Neuron (in vitro differentiated cells): ENCODE measurements at regions not wholly inside any gene's neighbourhood (a gene's known extent, or its start where the extent isn't known, plus 50 kb on each side); places are given as distances from the start of the nearest gene placed in this dataset.
"Not testable (repeated sequence)": the region's sequence is repeated elsewhere in the genome, so short reads cannot be mapped to it uniquely, and the experiment has no call there.

Source experiments
- H2AFZ ChIP-seq: one replicate; pipeline ENCODE4 v1.6.1; 2013; ENCODE audit warnings: low read depth, mild to moderate bottlenecking, inconsistent platforms, low read length, moderate library complexity
- H3K27me3 ChIP-seq: one replicate; pipeline ENCODE4 v1.6.1; 2013; ENCODE audit warnings: low read length; ENCODE audit not compliant: insufficient read depth
- H3K36me3 ChIP-seq: one replicate; pipeline ENCODE4 v1.6.1; 2013; ENCODE audit warnings: low read length; ENCODE audit not compliant: insufficient read depth
- H3K4me1 ChIP-seq: one replicate; pipeline ENCODE4 v1.6.1; 2013; ENCODE audit warnings: low read length; ENCODE audit not compliant: insufficient read depth
- H3K4me3 ChIP-seq: 2 replicates; pipeline ENCODE4 v1.5.1; 2013; ENCODE audit warnings: mild to moderate bottlenecking, low read length, moderate library complexity
- H3K9me3 ChIP-seq: one replicate; pipeline ENCODE4 v1.6.1; 2013; ENCODE audit warnings: low read length

- not testable (repeated sequence) for H3K4me3 ChIP-seq, H3K27me3 ChIP-seq, H3K9me3 ChIP-seq, H3K36me3 ChIP-seq, H3K4me1 ChIP-seq, H2AFZ ChIP-seq
These were observed 111.8 kb upstream of the XPO1 start for GRCh38 chr2:61649946-61650345.

- no peaks in the 10 kb centered on the region for H3K36me3 ChIP-seq
- H3K9me3 ChIP-seq: no peaks in the 10 kb centered on the region
- no peaks in the 10 kb centered on the region for H3K4me1 ChIP-seq
- H3K27me3 ChIP-seq: no peaks in the 10 kb centered on the region
- H2AFZ ChIP-seq: no peak overlapping the region
- no peak overlapping the region for H3K4me3 ChIP-seq
These were observed 110.9 kb upstream of the XPO1 start for GRCh38 chr2:61649021-61649420.

- no peak overlapping the region for H3K4me3 ChIP-seq
- H2AFZ ChIP-seq: no peak overlapping the region
- H3K9me3 ChIP-seq: no peaks in the 10 kb centered on the region
- H3K36me3 ChIP-seq: no peaks in the 10 kb centered on the region
- no peaks in the 10 kb centered on the region for H3K4me1 ChIP-seq
- H3K27me3 ChIP-seq: no peaks in the 10 kb centered on the region
These were observed 108.9 kb upstream of the XPO1 start for GRCh38 chr2:61647044-61647443.

- H3K27me3 ChIP-seq: no peaks in the 10 kb centered on the region
- H3K4me1 ChIP-seq: no peaks in the 10 kb centered on the region
- no peaks in the 10 kb centered on the region for H3K9me3 ChIP-seq
- no peak overlapping the region for H3K4me3 ChIP-seq
- no peak overlapping the region for H2AFZ ChIP-seq
- H3K36me3 ChIP-seq: no peaks in the 10 kb centered on the region
These were observed 107.8 kb upstream of the XPO1 start for GRCh38 chr2:61645911-61646310.

GRCh38 chr2:61643153-61643552, 105.0 kb upstream of the XPO1 start:
- H2AFZ ChIP-seq, H3K9me3 ChIP-seq, H3K36me3 ChIP-seq, H3K4me1 ChIP-seq, H3K27me3 ChIP-seq, H3K4me3 ChIP-seq: not testable (repeated sequence)

GRCh38 chr2:61640406-61640805, 102.2 kb upstream of the XPO1 start:
- Histone ChIP-seq H3K4me3 (no peak overlapping the region), H3K36me3 (no peaks in the 10 kb centered on the region), H2AFZ (no peak overlapping the region), H3K4me1 (no peaks in the 10 kb centered on the region), H3K27me3 (no peaks in the 10 kb centered on the region), H3K9me3 (no peaks in the 10 kb centered on the region)

GRCh38 chr2:61639721-61640120, 101.6 kb upstream of the XPO1 start:
- H3K4me3 ChIP-seq: no peak overlapping the region
- no peaks in the 10 kb centered on the region for H3K36me3 ChIP-seq
- H3K27me3 ChIP-seq: no peaks in the 10 kb centered on the region
- H2AFZ ChIP-seq: no peak overlapping the region
- no peaks in the 10 kb centered on the region for H3K4me1 ChIP-seq
- no peaks in the 10 kb centered on the region for H3K9me3 ChIP-seq

GRCh38 chr2:61636686-61637085, 98.5 kb upstream of the XPO1 start:
- no peak overlapping the region for H3K4me3 ChIP-seq
- H3K27me3 ChIP-seq: no peaks in the 10 kb centered on the region
- H2AFZ ChIP-seq: no peak overlapping the region
- no peaks in the 10 kb centered on the region for H3K4me1 ChIP-seq
- no peaks in the 10 kb centered on the region for H3K9me3 ChIP-seq
- no peaks in the 10 kb centered on the region for H3K36me3 ChIP-seq

GRCh38 chr2:61634512-61634911, 96.4 kb upstream of the XPO1 start:
- Histone ChIP-seq H3K36me3 (no peaks in the 10 kb centered on the region), H2AFZ (no peak overlapping the region), H3K4me1 (no peaks in the 10 kb centered on the region), H3K4me3 (no peak overlapping the region), H3K27me3 (no peaks in the 10 kb centered on the region), H3K9me3 (no peaks in the 10 kb centered on the region)

- no peak overlapping the region for H2AFZ ChIP-seq
- H3K4me3 ChIP-seq: no peak overlapping the region
- H3K9me3 ChIP-seq: no peaks in the 10 kb centered on the region
- no peaks in the 10 kb centered on the region for H3K27me3 ChIP-seq
- no peaks in the 10 kb centered on the region for H3K4me1 ChIP-seq
- no peaks in the 10 kb centered on the region for H3K36me3 ChIP-seq
These were observed 95.1 kb upstream of the XPO1 start for GRCh38 chr2:61633250-61633649.

- no peaks in the 10 kb centered on the region for H3K9me3 ChIP-seq
- no peaks in the 10 kb centered on the region for H3K27me3 ChIP-seq
- no peaks in the 10 kb centered on the region for H3K36me3 ChIP-seq
- no peaks in the 10 kb centered on the region for H3K4me1 ChIP-seq
- no peak overlapping the region for H3K4me3 ChIP-seq
- no peak overlapping the region for H2AFZ ChIP-seq
These were observed 94.4 kb upstream of the XPO1 start for GRCh38 chr2:61632276-61633169.

- H3K4me3 ChIP-seq: no peak overlapping the region
- no peaks in the 10 kb centered on the region for H3K9me3 ChIP-seq
These were observed 93.2 kb upstream of the XPO1 start for GRCh38 chr2:61631321-61631720.

GRCh38 chr2:61626827-61627226, 88.7 kb upstream of the XPO1 start:
- Histone ChIP-seq H3K36me3 (no peaks in the 10 kb centered on the region), H3K27me3 (no peaks in the 10 kb centered on the region), H3K4me3 (no peak overlapping the region), H3K9me3 (no peaks in the 10 kb centered on the region), H3K4me1 (no peaks in the 10 kb centered on the region), H2AFZ (no peak overlapping the region)

More at GRCh38 chr2:61631321-61631720, 93.2 kb upstream of the XPO1 start:
- H3K27me3 ChIP-seq: no peaks in the 10 kb centered on the region
- no peaks in the 10 kb centered on the region for H3K4me1 ChIP-seq
- no peaks in the 10 kb centered on the region for H3K36me3 ChIP-seq
- H2AFZ ChIP-seq: no peak overlapping the region

GRCh38 chr2:61623747-61624146, 85.6 kb upstream of the XPO1 start:
- Histone ChIP-seq H2AFZ (no peak overlapping the region), H3K36me3 (no peaks in the 10 kb centered on the region), H3K4me1 (no peaks in the 10 kb centered on the region), H3K4me3 (no peak overlapping the region), H3K27me3 (no peaks in the 10 kb centered on the region), H3K9me3 (no peaks in the 10 kb centered on the region)
